NB4 (cell line): ENCODE measurements at regions not wholly inside any gene's neighbourhood (a gene's known extent, or its start where the extent isn't known, plus 50 kb on each side); places are given as distances from the start of the nearest gene placed in this dataset.

Source experiments
- CTCF ChIP-seq: IDR thresholded peaks from one replicate; pipeline ENCODE4 v1.5.1; 2012; ENCODE audit warnings: low read depth, low read length
- MYC ChIP-seq: IDR thresholded peaks from 2 replicates; pipeline ENCODE4 v1.6.1; 2011; ENCODE audit warnings: low read depth, low read length

- TF ChIP-seq MYC (no peak), CTCF (no peak)
Observed at GRCh38 chr12:19772776-19773175, 333.5 kb downstream of the AEBP2 start.
